HG03378 (cell line): ENCODE measurements at regions not wholly inside any gene's neighbourhood (a gene's known extent, or its start where the extent isn't known, plus 50 kb on each side); places are given as distances from the start of the nearest gene placed in this dataset.
A peak's percentile ranks its signal among the peaks of the same experiment; 100 is the strongest.

Source experiments
- ATAC-seq: cut with Tn5 transposase; IDR thresholded peaks from one replicate; pipeline ENCODE4 v1.9.1; 2021; ENCODE audit warnings: mild to moderate bottlenecking, moderate library complexity; ENCODE audit not compliant: unreplicated experiment

DNA sequence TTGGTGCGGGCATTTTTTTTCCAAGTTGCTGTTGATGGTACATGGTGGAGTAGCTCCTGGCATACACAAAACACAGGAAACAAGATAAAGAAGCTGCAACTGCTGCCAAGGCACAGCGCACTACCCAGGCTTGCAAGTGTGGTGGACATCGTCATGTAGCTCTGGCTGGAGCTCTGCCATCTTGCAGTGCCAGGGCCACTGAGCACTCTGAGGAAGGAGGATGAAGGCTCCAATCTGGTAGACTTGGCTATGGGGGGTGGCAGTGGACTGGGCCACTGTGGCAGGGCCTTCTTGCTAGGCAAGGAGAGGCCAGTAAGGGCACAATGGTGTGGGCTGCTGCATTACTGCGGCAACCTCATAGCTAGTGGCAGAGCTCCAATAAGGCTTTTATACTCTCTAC, 263.5 kb downstream of the CENPW start:
- no peak for ATAC-seq

DNA sequence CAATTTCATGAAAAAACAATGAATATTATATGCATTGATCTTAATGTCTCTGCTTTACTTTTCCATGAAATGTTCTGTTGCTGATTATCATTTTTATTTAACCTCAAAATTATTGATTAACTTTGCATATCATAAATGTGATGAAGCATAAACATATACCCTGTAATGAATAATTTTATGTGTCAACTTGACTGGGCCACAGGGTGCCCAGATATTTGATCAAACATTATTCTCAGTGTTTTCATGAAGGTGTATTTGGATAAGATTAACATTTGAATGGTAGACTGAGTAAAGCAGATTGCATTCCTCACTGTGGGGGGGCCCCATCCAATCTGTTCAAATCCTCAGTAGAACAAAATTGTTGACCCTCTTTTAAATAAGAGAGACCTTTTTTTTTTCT, 265.2 kb downstream of the CENPW start:
- no peak for ATAC-seq

DNA sequence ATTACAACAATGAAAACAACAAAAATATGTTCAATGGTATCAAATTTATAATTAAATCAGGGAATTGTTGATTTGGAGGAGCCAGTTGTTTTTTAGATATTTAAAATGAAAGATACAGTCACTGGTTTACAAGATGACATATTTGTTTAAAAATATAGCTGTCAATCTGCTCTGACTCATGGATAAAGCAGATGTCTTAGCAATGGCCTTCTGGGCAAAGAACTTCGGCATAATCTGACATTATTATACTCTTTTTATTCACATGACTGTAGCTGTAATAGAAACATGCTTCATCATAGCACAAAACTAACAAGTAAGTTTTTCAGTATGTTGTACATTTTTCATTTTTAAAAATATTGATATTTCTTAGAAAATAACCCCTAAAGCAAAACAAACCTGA, 267.4 kb downstream of the CENPW start:
- no peak for ATAC-seq

DNA sequence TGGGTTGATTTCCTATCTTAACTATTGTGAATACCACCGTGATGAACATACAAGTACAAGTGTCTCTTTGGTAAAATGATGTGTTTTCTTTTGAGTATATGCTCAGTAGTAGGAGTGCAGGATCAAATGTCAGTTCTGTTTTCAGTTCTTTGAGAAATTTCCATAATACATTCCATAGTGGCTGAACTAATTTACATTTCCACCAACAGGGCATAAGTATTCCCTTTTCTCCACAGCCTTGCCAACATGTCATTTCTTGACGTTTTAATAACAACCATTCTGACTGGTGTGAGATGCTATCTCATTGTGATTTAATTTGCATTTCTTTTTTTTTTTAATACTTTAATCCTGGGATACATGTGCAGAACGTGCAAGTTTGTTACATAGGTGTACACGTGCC, 268.8 kb downstream of the CENPW start:
- ATAC-seq: no peak

DNA sequence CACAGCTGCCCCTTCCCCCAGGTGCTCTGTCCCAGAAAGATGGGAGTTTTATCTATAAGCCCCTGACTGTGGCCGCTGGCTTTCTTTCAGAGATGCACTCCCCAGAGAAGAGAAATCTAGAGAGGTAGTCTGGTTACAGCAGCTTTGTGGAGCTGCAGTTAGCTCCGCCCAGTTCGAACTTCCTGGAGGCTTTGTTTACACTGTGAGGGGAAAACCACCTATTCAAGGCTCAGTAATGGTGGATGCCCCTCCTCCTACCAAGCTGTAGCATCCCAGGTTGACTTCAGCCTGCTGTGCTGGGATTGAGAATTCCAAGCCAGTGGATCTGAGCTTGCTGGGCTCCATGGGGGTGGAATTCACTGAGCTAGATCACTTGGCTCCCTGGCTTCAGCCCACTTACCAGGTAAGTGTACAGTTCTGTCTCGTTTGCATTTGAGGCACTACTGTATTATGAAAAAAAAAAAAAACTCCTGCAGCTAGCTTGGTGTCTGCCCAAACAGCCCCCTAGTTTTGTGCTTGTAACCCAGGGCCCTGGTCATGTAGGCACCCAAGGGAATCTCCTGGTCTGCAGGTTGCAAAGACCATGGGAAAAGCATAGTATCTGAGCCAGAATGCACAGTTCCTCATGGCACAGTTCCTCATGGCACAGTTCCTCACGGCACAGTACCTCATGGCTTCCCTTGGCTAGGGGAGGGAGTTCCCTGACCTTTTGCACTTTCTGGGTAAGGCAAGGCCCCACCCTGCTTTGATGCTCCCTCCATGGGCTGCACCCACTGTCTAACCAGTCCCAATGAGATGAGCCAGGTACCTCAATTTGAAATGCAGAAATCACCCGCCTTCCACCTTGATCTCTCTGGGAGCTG, 275.0 kb downstream of the CENPW start:
- peak; percentile 62 for ATAC-seq

DNA sequence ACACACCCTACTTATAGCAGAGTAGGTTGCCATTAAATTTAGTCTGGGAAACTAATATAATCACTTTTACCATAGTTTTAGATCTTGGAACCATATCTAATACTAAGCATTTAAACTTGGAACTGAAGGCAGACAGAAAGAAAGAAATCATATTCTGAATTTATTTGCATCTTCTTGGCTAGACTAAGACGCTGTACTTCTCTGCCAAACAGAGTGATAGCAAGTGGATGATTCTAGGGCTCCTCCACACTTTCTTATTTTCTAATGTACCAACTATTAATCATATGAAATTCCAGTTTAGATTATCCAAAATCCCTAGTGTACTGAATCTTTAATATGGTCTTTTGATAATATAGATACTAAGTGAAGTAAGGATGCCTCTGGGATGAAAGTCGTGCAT, 277.0 kb downstream of the CENPW start:
- no peak for ATAC-seq

DNA sequence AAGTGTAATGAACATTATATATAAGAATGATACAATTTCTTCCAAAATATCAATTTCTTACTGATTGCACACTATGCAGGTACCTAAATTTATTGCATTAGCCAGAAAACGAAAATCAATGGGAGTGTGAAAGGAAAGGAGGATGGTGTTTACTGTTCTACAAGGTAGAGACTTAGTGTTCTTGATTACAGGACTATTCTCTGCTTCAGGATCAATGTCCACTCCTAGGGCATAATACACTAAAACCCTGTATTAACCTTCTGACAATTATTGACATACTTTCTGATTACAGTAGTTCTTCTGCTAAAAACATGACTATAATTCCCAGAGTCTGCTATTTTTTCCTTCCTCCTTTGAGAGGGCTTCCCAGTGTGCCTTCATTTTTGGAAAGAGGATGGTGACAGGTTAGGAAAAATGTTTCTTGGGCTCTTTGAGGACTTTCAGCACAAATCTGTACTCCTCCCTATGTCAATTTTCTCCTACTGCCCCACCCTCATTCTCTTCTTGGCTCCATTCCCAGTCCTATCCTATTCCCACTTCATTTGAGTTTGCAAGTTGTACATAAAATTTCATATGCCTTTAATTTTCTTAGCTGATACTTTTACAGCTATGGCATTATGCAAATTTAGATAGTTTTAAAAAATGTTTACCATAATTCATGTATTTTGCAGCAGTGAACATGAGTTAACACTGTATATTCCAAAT, 278.9 kb downstream of the CENPW start:
- no peak for ATAC-seq

DNA sequence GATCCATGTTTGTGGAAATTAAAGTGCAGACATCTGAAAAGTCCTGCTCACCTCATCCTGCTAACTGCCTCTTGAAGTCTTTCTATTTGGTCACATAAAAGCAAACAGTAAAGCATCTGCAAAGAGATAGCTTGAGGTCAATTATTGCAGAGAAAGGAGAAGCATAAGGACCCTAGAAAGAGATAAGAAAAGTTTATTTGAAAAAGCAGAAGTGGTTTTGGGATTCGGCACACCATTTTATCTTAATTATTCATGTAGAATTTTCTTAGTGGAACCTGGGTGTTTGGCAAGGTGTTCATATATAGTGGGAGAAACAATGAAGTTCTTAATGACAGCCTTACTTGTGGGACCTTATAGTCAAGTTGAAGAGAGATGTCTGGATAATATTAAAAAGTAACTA, 280.8 kb downstream of the CENPW start:
- no peak for ATAC-seq

DNA sequence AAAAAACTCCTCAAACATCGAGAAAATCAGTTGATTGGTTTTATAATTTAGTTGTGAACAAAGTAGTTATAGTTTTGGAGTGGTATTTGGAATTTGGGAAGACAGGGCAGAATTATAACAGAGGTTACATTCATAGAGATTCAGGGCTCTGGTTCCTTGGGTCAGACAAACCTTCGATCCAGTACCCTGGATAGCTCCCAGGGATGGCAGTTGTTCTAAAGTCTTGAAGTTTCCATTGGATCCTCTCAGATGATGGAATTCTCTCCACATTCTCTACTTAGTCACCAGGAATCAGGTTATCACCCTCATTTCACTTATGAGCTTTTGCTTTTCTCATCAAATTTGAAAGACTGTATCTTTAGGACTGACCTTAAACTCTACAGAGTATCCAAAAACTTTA, 285.1 kb downstream of the CENPW start:
- no peak for ATAC-seq

DNA sequence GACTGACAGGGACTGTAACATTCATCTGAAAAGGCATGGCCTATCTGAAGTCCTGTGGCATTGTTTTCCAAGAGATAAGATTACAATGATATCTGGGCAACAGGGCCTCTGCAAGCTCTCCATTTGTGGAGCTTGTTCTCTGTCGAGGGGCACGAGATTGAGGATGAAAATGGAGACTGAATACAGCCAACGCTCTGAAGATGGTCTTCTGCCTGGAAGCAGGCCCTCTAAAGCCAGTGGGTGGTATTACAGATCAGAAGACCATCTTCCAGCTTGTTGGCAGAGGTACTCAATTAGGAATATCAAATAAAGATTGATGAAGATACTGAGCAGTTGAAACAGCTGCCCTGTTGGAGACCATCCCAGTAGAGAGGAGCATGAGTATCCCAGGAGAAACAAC, 288.2 kb downstream of the CENPW start:
- ATAC-seq: no peak

DNA sequence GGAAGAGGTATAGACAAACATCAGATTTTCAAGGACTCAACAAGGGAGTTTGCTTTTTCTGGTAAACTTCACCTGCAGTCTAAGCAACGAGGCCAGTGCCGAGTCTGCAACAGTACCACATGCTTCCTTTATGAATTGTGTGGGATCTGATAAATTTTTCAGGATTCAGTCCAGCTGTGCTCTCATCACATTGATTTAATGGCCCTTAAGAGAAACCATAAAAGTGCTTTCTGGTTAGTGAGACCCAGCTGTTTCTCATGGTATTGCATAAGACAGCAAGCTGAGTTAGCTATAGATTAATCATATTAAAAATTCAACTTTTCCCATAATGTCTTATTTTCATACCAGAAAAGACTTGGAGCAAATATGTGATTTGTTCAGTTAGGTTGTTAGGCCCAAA, 291.4 kb downstream of the CENPW start:
- ATAC-seq: no peak

DNA sequence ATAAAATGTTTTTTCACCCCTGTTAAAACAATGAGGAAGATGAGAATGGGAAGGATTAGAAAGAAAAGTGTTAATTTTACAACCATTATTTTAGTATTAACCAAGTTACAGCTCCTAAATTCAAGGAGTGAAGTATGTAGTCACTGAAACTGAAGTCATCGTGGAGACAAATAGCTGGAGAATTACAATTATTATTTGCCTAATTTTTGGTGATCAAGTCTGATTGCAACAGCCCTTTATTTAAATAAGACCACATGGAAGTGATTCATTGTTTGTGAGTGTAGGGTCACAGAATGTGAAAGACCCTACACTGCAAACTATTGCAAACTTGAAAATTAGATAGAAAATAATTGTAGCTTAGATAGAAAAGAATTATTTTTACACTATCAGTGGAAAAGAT, 292.4 kb downstream of the CENPW start:
- ATAC-seq: no peak

DNA sequence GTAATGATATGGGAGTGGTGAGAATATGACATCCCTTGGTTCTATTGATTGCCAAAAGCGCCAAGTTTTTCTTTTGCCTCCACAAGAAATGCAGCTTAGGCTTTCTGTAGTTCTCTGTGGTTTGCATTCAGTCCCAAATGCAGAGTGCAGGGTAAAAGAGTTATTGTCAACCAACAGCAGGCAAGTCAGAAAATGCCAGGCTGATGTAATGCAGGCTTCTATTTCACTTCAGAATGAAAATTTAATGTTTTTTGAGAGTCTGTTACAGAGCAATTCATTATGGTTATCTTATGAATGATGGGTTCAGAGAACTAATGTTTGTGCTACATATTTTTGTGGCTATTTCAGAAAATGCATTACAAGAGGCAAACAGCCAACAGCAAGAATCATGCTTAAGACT, 293.5 kb downstream of the CENPW start:
- ATAC-seq: no peak

DNA sequence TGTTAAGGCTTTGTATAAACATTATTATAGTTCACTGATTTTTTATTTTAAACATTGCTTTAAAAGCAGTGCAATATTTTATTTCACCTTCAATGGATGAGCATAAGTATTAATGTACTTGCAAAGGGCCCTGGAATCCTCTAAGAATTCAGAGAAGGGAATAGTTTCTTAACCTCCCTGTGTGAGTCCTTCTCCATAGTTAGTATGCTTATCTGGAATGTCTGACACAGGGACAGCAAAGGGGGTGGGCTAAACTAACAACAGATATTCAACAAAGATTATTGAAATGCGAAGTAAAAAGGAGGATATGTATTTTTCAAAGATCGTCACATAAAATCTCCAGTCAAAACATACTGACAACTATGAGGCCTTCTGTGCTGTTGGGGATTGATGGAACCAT, 300.4 kb downstream of the CENPW start:
- ATAC-seq: no peak

DNA sequence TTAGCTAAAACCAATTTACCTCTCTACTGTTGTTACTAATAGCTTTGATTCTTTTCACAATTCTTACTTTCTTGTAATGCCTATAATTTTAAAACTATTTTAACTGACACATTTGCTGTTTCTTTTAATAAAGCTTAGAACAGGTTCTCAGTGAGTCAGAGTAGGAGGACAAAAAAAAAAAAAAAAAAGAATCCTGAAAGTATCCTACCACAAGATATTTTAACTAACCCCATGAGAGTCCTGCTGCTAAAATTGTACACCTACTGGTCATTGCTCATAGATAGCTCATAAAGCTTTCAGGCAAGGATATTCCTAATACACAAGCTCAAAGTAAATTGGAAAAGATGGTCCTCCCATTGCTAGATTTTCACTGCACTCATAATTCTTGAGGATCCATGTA, 301.0 kb downstream of the CENPW start:
- no peak for ATAC-seq

DNA sequence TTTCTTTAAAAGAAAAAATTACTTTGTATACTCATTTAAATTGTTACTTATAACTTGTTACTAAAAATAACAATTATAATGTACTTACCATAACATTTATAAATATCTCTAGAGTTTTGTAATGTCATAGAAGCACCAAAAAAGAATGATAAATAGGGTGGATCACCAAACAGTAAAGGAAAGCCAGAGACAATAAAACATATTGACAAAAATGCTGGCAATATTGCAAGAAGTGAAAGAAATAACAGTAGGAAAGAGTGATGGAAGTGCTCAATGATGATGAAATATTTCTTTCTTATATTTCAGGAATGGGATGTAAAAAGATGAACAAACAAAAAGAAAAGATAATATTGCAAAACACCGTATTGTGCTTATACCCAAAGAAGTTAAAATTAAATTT, 301.7 kb downstream of the CENPW start:
- ATAC-seq: no peak

DNA sequence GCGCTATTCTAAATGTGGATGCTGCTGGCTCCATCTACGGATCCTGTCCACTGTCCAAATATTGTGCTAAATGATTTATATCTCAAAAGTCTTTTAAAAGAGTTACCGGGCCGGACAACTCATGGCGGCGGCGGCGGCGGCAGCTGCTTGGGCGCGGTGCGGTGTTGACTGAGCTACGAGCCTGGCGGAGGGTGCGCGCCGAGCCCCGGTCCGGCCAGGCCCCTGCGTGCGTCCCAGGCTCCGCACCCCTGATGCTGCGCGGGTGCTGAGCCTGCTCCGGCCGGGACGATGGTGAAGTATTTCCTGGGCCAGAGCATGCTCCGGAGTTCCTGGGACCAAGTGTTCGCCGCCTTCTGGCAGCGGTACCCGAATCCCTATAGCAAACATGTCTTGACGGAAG, 303.4 kb downstream of the CENPW start:
- no peak for ATAC-seq

DNA sequence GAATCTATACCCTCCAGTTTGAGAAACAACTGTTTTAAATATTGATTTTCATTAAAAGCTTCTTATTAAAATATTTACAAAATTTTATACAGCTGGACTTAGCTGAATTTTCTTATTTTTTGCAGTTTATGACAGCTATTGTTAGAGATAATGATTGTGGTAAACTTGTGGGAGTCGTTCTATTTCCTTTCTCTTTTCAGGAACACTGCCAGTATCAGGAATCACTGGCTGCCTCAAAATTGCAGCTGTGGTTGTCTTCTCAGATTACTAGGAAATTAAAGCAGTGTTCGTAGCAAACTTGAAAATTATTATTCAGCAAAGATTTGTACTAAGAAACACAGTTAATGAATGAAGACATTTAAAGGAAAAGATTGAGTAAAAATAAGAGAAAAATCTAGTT, 311.0 kb downstream of the CENPW start:
- no peak for ATAC-seq

DNA sequence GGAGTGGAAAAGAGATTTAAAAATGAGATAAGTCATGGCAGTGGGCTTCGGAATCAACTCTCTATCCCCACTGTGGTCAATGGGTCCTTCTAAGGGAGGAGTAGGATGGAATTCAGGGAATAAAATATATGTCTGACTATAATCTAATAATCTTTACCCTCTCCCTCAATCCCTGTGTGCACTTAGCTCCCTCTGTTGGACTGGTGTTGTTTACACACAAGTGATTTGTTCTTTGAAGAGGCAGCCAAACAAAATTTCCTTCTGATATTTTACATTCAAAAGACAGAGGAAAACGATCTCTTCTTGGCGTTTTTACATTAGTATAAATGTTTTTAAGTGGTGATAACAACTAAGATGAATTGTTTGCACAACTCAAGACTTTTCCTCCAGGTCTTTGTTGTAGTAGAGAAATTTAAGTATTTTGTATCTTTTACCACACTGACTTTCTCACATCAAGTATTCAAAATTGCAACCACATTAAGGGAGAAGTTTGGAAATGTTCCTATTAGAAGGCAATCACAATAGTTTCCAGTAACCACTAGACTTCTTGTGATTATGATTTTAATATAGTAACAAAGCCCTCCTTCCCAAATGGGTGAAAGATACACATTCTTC, 317.8 kb downstream of the CENPW start:
- no peak for ATAC-seq

DNA sequence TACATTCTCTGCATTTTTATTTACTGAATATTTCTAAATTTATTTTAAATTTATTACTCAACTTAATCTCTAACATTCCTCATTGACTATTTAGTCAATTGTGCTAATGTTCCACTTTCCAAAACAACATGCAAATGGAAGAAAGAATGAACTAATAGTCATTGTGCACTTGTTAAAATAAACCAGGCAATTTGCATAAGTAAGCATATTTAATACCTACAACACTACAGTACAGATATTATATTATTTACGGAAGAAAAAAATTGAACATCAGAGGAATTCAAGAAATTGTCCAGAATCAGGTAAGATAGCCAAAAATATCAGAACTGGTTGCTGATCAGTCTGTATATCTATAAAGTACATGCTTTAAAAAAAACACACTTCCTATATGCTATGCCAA, 320.5 kb downstream of the CENPW start:
- ATAC-seq: no peak

DNA sequence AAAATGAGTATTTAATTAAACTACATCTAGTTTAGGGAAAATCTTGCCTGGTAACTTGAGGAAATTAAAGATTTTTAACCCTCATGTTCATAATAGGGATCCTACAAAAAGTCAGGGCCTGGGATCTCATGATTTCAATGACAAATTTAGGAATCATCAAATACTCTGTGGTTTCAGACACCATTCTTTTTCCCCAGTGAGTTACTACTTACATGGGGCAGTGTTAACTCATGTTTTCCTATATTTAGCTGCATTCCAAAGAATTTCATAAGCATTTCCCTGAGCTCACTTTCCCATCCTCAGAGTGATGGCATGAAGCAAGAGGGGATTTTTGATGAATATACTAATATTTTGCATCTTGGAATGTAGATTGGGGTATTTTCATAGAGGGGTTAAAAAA, 321.7 kb downstream of the CENPW start:
- ATAC-seq: no peak

DNA sequence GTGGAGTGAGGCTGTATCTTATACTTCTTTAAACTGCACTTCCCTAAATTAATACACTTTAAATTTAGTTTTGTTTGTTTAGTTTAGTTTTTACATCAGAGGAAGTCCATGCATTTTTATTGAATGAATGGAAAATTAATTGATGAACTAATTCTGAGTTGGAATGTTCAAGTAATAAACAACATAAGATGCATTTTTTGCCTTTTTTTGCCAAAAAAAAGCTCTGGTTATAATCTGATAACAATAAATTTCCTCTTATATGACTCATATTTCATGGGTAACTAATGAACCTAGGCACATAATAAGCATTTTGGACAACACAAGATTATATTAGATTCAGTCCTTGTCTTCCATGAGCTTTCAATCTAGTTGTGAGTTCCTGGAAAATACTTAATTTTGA, 323.1 kb downstream of the CENPW start:
- no peak for ATAC-seq
